Astrocyte (in vitro differentiated cells and primary cell): ENCODE measurements at regions not wholly inside any gene's neighbourhood (a gene's known extent, or its start where the extent isn't known, plus 50 kb on each side); places are given as distances from the start of the nearest gene placed in this dataset.

Experiments
- DNase-seq: peaks from one replicate; pipeline ENCODE4 v3.0.0-alpha.2; 2010; ENCODE audit warnings: low read depth
- FAIRE-seq: peaks from 2 replicates; lab custom pipeline; 2011; peaks lifted over from hg19 to GRCh38; lab: Jason Lieb, UNC
- H2AFZ ChIP-seq: 2 replicates; pipeline ENCODE4 v1.6.0; 2012; ENCODE audit warnings: low read depth, low read length, inconsistent platforms
- H3K27ac ChIP-seq: 2 replicates; pipeline ENCODE4 v1.5.1; 2011; ENCODE audit warnings: low read depth, low read length, inconsistent platforms
- H3K27me3 ChIP-seq: 2 replicates; pipeline ENCODE4 v1.6.0; 2011; ENCODE audit warnings: low read length, inconsistent platforms; ENCODE audit not compliant: insufficient read depth
- H3K36me3 ChIP-seq: 2 replicates; pipeline ENCODE4 v1.5.1; 2011; ENCODE audit warnings: low read length, inconsistent platforms; ENCODE audit not compliant: insufficient read depth
- H3K4me1 ChIP-seq: 2 replicates; pipeline ENCODE4 v1.5.1; 2011; ENCODE audit warnings: low read length, inconsistent platforms; ENCODE audit not compliant: insufficient read depth
- H3K4me2 ChIP-seq: 2 replicates; pipeline ENCODE4 v1.6.0; 2012; ENCODE audit warnings: low read length, inconsistent platforms
- H3K4me3 ChIP-seq: 2 replicates; pipeline ENCODE4 v1.5.1; 2011; ENCODE audit warnings: low read depth, mild to moderate bottlenecking, low read length, inconsistent platforms; ENCODE audit not compliant: insufficient read depth
- H3K79me2 ChIP-seq: 2 replicates; pipeline ENCODE4 v1.6.0; 2012; ENCODE audit warnings: mild to moderate bottlenecking, low read length, inconsistent platforms; ENCODE audit not compliant: insufficient read depth
- H3K9ac ChIP-seq: 2 replicates; pipeline ENCODE4 v1.6.0; 2012; ENCODE audit warnings: mild to moderate bottlenecking, low read length, inconsistent platforms
- H3K9me3 ChIP-seq: 2 replicates; pipeline ENCODE4 v1.5.1; 2012; ENCODE audit warnings: low read depth, mild to moderate bottlenecking, low read length, inconsistent platforms; ENCODE audit not compliant: insufficient read depth
- H4K20me1 ChIP-seq: 2 replicates; pipeline ENCODE4 v1.6.0; 2012; ENCODE audit warnings: low read length, inconsistent platforms; ENCODE audit not compliant: insufficient read depth
- H3K27ac Mint-ChIP-seq: one replicate; pipeline ENCODE4 v1.8.0; 2021; ENCODE audit warnings: mild to moderate bottlenecking, mixed read lengths; ENCODE audit not compliant: unreplicated experiment
- H3K27me3 Mint-ChIP-seq: one replicate; pipeline ENCODE4 v1.8.0; 2021; ENCODE audit warnings: low read depth, mixed read lengths; ENCODE audit not compliant: unreplicated experiment
- H3K36me3 Mint-ChIP-seq: one replicate; pipeline ENCODE4 v1.8.0; 2021; ENCODE audit warnings: low read depth, mixed read lengths; ENCODE audit not compliant: unreplicated experiment
- H3K4me1 Mint-ChIP-seq: one replicate; pipeline ENCODE4 v1.8.0; 2021; ENCODE audit warnings: low read depth, mixed read lengths; ENCODE audit not compliant: unreplicated experiment
- H3K4me3 Mint-ChIP-seq: one replicate; pipeline ENCODE4 v1.8.0; 2021; ENCODE audit warnings: mild to moderate bottlenecking, moderate library complexity, mixed read lengths; ENCODE audit not compliant: unreplicated experiment
- H3K9me3 Mint-ChIP-seq: one replicate; pipeline ENCODE4 v1.8.0; 2021; ENCODE audit warnings: mild to moderate bottlenecking, mixed read lengths; ENCODE audit not compliant: unreplicated experiment
- EZH2 ChIP-seq: IDR thresholded peaks from 2 replicates; pipeline ENCODE4 v1.6.1; 2012; ENCODE audit warnings: mild to moderate bottlenecking, low read length, inconsistent platforms; ENCODE audit not compliant: insufficient read depth
- TF ChIP-seq, protein P1 (sequence below): IDR thresholded peaks from 2 replicates; pipeline ENCODE4 v1.5.1; 2011; ENCODE audit warnings: low read depth, mild to moderate bottlenecking, inconsistent platforms, low read length, moderate library complexity; ENCODE audit not compliant: insufficient read depth

DNA sequence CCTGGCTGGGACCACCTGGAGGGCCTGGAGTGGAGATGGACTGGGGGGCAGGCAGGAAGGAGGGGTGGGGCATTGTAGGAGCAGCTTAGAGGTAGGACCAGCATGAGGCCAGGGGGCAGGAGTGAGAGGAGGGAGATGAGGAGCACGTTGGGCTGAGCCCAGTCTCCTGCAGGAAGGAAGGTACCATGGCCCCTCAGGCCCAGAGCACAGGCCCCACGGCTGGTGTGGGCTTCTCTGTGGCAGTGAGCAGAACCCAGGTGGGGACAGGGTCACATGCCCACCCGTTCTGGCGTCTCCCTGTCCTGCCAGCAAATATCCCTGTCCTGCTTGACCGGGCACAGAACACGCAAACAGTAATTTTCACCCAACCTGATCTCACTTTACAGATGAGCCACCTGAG lies 141.8 kb downstream of the ENGASE start:
- TF ChIP-seq, protein P1, sequence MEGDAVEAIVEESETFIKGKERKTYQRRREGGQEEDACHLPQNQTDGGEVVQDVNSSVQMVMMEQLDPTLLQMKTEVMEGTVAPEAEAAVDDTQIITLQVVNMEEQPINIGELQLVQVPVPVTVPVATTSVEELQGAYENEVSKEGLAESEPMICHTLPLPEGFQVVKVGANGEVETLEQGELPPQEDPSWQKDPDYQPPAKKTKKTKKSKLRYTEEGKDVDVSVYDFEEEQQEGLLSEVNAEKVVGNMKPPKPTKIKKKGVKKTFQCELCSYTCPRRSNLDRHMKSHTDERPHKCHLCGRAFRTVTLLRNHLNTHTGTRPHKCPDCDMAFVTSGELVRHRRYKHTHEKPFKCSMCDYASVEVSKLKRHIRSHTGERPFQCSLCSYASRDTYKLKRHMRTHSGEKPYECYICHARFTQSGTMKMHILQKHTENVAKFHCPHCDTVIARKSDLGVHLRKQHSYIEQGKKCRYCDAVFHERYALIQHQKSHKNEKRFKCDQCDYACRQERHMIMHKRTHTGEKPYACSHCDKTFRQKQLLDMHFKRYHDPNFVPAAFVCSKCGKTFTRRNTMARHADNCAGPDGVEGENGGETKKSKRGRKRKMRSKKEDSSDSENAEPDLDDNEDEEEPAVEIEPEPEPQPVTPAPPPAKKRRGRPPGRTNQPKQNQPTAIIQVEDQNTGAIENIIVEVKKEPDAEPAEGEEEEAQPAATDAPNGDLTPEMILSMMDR: no peak
- no peak for TF ChIP-seq EZH2
- Histone ChIP-seq H3K27ac (no peak overlapping the region), H4K20me1 (no peaks in the 10 kb centered on the region), H3K9ac (no peak overlapping the region), H3K4me3 (no peak overlapping the region), H2AFZ (no peak overlapping the region), H3K4me2 (no peak overlapping the region), H3K4me1 (no peaks in the 10 kb centered on the region), H3K9me3 (no peaks in the 10 kb centered on the region), H3K79me2 (no peaks in the 10 kb centered on the region), H3K27me3 (peaks cover 14% of the 10 kb centered on the region), H3K36me3 (no peaks in the 10 kb centered on the region)
- FAIRE-seq (no peak), DNase-seq (no peak)
- no peak overlapping the region for H3K27ac Mint-ChIP-seq
- peaks cover 55% of the 10 kb centered on the region for H3K27me3 Mint-ChIP-seq
- H3K4me1 Mint-ChIP-seq: peaks cover 4% of the 10 kb centered on the region
- no peaks in the 10 kb centered on the region for H3K36me3 Mint-ChIP-seq
- H3K4me3 Mint-ChIP-seq: no peak overlapping the region
- H3K9me3 Mint-ChIP-seq: peaks cover 1% of the 10 kb centered on the region

GRCh38 chr17:79215631-79216030 lies 141.0 kb downstream of the ENGASE start:
- DNase-seq (no peak), FAIRE-seq (no peak)
- no peaks in the 10 kb centered on the region for H3K79me2 ChIP-seq
- Mint-ChIP-seq H3K4me1 (peaks cover 4% of the 10 kb centered on the region), H3K36me3 (no peaks in the 10 kb centered on the region), H3K4me3 (no peak overlapping the region), H3K9me3 (peaks cover 1% of the 10 kb centered on the region), H3K27me3 (peaks cover 62% of the 10 kb centered on the region), H3K27ac (no peak overlapping the region)
- H3K9me3 ChIP-seq: no peaks in the 10 kb centered on the region
- H4K20me1 ChIP-seq: no peaks in the 10 kb centered on the region
- peaks cover 6% of the 10 kb centered on the region for H3K27me3 ChIP-seq
- TF ChIP-seq, protein P1: no peak
- TF ChIP-seq EZH2: no peak
- H3K4me3 ChIP-seq: no peak overlapping the region
- no peaks in the 10 kb centered on the region for H3K36me3 ChIP-seq
- H3K27ac ChIP-seq: no peak overlapping the region
- no peak overlapping the region for H3K4me2 ChIP-seq
- no peak overlapping the region for H2AFZ ChIP-seq
- H3K4me1 ChIP-seq: no peaks in the 10 kb centered on the region
- no peak overlapping the region for H3K9ac ChIP-seq

DNA sequence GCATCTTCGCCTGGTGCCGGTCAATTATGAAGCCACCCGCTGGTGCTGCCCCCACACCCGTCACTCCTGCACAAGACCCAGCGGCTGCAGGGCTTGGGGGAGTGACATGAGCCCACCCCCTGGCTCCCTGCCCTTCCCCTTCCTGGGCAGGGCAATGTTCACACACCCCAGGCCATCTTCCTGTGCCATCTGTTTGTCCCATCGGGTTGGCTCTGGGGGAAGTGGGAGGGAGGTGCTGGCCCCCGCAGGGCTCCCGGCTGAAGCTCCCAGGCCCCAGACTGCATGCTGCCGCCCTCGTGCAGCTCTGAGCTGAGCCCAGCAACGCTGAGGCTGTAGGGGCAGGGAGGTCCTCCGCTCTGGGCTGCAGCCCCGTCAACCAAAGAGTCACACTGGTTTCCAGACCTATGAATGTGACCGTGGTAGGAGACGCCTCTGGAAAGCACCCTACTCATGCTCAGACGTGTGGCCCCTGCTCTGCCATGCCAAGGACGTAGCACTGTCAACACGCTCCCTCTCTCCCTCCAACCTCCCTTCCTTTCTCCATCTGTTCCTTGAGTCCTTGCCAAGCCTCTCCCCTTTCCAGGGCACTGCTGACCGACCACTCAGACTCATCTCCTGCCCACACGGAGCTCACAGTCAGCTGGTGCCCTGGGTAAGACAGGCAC lies 140.4 kb downstream of the ENGASE start:
- no peaks in the 10 kb centered on the region for H4K20me1 ChIP-seq
- no peak overlapping the region for H3K4me2 ChIP-seq
- H3K9me3 ChIP-seq: no peaks in the 10 kb centered on the region
- no peak overlapping the region for H2AFZ ChIP-seq
- TF ChIP-seq, protein P1: no peak
- TF ChIP-seq EZH2: no peak
- H3K4me3 Mint-ChIP-seq: no peak overlapping the region
- DNase-seq (no peak), FAIRE-seq (no peak)
- H3K4me1 ChIP-seq: no peaks in the 10 kb centered on the region
- no peak overlapping the region for H3K4me3 ChIP-seq
- H3K9me3 Mint-ChIP-seq: no peaks in the 10 kb centered on the region
- peaks cover 61% of the 10 kb centered on the region for H3K27me3 Mint-ChIP-seq
- H3K27ac ChIP-seq: no peak overlapping the region
- H3K4me1 Mint-ChIP-seq: peaks cover 2% of the 10 kb centered on the region
- H3K9ac ChIP-seq: no peak overlapping the region
- no peaks in the 10 kb centered on the region for H3K79me2 ChIP-seq
- no peaks in the 10 kb centered on the region for H3K36me3 Mint-ChIP-seq
- H3K36me3 ChIP-seq: no peaks in the 10 kb centered on the region
- no peak overlapping the region for H3K27ac Mint-ChIP-seq
- peaks cover 6% of the 10 kb centered on the region for H3K27me3 ChIP-seq
